Kasumi-1 (cell line): ENCODE measurements at regions not wholly inside any gene's neighbourhood (a gene's known extent, or its start where the extent isn't known, plus 50 kb on each side); places are given as distances from the start of the nearest gene placed in this dataset.

Experiments used
- DNase-seq, 2 experiments: peaks; one replicate each; lab custom pipeline; 2025; lab: John Stamatoyannopoulos, UW

DNA sequence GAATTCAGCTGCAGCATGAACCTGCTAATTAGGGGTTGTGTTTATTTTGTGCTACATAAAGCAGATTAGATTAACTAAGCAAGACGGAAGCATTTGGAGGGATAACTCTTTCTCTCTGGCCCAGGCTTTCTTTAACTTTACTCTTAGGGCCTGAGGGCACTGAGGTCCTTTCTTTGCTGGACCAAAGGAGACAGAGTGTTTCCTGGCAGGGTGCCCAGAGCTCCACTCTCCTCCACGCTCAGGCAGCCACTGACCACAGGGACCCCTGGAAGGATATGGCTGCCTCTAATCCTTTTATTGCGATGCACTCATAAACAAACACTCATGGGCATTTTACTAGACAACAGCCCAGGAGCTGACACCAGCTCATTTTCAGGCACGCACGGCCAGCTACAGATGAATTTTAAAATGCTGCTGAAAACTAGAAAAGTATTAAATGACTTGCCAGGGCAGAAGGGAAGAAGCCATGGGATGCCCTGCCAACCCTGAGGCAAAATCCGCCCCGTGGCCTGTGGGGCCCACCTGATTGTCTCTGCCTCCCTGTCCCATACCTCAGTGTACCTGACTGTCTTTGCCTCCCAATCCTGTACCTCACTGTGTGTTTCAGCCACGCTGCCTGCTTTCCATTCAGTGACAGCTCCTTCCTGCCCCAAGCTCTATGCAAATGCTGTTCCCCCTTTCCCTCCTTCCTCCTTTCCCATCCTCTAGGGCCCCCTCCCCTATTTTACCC, 192.6 kb upstream of the NAV2 start:
- DNase-seq = no peak

GRCh38 chr11:19519353-19519752, 193.3 kb upstream of the NAV2 start:
- no peak for DNase-seq

DNA sequence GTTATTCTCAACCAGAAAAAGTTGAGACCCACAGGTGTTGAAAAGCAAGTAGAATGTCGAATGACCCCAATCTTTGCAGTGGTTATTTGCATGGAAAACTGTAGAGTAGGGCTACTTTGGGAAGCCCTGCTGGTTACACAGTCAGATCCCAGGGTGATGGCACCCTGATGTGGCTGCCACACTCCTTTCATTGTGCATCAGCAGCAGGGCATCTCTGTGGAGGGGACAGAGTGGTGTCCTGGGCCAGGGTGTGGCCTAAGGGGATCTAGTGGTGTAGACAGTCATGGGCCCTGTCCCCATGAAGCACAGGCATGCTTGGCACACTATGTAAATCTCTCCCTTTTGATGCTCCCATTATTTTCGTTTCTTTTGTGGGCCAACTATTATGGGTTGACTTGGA, 199.4 kb upstream of the NAV2 start:
- no peak for DNase-seq

DNA sequence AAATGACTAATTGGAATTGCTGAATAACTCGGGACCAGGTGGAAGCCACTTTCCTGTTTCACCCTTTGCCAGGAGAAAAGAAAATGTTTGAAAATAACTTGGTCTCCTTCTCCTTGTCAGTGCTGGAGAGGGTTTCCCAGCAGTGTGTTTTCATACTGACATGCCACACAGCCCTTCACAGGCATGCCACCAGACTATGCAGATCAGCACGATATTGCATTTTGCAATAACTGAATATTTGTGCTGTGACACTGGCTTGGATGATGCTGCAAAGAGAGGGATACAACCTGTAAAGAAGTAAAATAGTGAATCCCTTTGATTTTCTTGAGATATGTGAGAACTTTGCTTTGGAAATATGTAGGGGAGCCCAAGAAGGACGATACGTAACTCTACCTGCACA, 200.0 kb upstream of the NAV2 start:
- DNase-seq = no peak

DNA sequence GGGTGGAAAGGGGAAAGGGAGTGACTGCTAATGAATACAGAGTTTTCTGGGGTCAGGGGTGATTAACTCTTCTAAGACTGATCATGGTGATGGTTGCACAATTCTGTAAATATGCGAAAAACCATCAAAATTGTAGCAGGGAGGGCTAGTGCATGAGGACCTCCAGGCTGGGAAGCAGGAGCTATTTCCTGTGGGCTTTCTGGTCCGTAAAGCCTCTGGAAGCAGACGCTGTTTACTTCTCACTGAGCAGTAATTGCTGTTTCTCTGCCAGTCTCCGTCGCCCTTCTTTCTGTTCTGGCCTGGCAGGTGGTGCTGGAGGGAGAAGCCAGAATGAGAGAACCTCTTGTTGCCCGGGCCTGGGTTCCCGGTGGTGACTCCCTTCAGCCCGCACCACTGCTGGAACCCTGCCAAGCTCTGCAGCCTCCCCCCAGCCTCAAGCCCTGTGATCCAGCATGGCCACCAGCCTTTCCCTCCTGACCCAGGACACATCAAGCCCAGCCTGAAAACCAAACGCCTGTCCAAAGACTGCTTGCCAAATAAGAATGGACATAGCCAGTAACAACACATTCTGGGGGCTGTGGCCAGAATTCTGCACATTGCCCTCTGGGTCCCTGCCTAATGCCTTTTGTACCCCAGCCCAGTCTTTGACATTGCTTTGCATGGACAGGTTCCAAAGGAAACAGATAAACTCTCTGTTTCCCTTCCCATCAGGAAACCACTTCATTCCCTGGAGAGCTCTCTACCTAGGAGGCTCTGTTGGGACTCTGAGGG, 201.0 kb upstream of the NAV2 start:
- no peak for DNase-seq

DNA sequence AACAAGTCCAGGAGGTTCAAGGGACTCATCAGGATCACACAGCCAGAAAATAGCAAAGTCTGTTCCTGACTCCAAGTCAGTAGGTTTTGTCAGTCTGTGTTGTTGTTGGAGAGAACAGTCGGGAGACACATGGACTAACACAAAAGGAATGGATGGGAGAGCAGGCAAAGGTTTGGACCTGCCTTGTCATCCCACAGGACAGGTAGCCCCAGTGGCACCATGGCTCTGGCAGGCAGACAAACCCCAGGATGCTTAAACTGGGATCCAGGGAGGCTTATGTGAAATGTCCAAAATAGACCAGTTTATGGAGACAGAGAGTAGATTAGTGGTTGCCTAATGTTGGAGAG, 201.6 kb upstream of the NAV2 start:
- no peak for DNase-seq

- no peak for DNase-seq
These were observed 202.2 kb upstream of the NAV2 start for GRCh38 chr11:19510468-19510867.

GRCh38 chr11:19509215-19509614, 203.4 kb upstream of the NAV2 start:
- no peak for DNase-seq

- DNase-seq = no peak
These were observed 204.5 kb upstream of the NAV2 start for GRCh38 chr11:19508165-19508564.

DNA sequence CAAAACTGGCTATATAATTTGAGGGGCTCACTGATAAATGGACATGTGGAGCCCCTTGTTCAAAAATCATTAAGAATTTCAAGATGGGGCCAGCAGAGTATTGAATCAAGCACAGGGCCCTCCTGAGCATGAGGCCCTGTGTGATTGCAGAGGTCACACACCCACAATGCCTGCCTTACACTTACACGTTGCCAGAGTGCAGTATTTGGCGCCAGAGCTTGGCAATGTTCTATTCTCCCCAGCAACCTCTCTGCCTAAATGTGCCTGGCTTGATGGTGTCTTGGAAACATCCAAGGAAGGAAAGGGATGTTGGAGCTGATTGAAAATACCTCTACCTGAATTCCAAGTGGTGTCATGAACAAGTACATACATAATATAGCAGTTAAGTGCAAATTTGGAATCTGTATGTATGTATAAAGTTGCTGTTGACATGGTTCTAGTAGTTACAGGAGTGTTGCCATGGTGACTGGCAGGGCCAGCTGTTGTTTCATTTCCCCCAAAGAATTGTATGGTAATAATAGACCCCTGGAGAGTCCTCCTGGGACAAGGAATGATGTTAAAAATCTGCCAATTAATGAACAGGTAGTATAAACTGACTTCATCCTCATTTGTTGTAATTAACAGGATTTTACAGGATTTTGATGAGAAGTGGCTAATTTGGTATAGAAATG, 205.7 kb upstream of the NAV2 start:
- DNase-seq = no peak

DNA sequence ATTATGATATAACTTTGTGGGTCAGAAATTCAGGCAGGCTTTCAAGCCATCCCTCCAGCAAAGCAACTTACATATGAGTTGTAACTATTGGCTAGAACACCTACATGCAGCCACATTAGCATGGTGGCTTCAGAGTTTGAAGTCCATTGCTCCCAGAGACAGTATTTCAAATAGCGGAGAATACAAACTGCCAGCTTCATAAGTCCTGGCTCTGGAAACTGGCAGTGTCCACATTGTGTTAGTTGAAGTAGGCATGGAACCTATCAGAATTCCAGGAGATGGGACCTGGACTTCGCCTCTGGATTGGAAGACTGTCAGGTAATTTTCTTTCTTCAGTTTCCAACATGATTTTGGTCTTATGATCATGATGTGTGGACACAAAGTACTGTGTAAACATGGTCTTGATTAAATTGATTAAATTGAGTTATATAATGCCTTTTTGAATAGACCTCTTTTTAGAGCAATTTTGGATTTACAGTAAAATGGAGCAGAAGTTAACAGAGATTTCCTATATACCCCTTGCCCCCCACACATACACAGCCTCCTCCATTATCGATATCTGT, 209.9 kb upstream of the NAV2 start:
- DNase-seq = no peak

DNA sequence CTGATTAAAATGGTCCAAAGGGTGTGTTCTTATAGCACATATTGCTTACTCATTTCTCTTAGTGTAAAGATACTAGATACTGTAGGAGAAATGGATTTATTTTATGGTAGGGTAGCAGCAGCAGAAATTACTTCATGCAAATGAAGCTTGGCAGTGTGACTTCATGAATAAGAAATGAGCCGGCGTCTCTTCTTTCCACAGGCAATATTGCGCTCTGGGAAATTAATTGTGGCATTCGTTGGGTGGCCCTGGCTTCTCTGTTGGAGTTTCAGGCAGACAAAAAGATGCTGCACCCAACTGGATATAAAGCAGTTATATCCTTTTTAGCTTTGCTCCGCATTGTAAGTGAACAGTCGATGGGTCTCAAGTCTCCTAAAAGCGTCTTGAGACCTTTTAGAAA, 211.0 kb upstream of the NAV2 start:
- no peak for DNase-seq

DNA sequence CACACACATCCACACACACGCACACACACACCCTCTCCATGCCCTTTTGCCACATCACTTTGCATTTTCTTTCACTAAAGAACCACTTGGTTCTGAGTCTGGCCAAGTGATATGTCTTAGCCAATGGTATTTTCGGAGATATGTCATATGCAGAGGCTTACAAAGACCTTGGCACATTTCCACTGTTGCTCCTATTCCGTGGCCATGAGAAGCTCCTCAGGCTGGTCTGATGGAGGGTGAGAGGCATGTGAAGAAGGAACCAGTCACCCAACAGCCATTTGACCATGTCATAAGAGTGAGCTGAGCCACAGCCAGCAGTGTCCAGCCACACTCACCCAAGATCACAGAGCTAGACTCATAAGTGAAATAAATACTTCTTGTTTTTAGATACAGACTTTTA, 212.6 kb upstream of the NAV2 start:
- DNase-seq = no peak

DNA sequence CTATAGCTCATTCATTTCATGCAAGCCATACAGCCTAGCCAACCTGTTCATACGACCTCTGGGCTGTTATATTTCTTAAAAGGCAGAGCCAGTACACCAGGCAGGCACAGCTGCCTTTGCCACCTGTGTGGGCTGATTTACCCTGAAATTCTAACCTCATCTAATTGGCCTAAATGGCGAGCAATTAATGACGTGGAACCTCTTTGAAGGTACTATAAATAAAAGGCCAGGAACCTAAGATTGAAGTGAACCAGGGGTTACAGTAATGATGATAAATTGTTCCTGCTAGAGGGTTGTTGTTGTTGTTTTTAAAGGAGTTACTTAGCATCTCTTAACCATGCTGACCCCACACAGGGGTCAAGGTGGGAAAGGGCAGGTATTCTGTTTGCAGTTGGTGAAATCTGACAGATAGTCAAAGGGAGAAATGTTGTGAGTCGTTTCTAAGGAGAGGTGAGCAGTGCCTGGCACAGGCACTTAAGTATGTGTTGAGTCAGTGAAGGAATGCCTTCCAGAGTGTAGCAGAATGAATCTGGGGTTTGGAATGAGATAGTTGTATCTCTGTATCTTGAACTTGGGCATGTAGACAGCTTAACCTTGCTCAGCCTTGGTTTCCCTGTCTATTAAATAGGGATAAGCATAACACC, 213.5 kb upstream of the NAV2 start:
- no peak for DNase-seq

DNA sequence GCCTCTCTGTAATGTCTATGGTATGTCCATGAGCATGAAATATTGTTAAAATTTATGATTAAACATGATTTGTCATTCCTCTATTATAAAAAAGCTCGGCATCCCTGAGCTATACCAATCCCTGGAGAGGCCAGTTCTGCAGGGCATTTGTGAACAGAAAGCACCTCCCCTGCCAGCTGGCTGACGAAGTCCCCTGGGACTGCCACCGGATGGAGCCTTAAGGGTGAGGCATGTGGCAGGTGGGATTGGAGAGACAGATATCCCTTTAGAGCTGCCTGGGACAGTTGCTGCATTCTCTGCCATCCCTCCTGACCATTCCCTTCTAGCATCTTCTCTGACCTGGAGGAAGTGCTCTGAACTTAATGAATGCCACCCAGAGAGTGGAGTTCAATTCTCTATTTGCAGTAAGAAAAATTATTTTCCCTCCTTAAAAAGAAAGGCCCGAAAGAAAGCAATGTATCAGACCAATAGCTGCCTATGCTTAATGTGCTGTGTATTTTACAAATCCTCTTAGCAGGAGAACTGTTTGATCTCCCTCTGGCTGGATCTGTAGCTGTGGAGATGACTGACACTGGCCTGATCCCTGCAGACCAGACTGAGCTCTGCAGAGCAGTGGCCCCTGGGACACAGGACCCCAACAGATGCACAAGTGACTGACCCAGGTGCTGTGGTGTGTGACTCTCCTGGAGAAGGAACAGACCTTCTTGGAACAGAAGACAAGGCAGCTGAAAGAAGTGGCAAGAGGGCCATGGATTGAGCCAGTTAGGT, 219.0 kb upstream of the NAV2 start:
- DNase-seq = no peak

GRCh38 chr11:19482319-19483100, 230.1 kb upstream of the NAV2 start:
- DNase-seq = no peak

- DNase-seq = no peak
These were observed 232.1 kb upstream of the NAV2 start for GRCh38 chr11:19480540-19480939.

DNA sequence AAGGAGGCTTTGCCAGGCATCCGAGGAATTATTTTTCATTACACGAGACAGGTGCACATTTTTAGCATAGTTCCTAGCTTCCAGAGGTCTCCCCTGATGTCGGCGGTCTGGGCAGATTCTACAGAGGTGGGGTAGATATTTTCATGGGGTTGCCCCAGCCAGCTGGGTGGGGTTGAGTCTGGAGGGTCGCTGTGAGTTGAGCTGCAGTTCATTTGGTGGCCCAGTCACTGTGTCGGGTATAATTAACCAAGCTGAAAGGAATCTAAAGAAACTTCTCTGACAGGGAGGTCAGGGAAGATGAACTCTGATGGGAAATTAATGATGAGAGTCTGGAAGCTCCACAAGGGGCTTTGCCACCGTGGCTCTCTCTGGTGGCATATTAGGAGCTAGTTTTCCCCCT, 233.7 kb upstream of the NAV2 start:
- no peak for DNase-seq

DNA sequence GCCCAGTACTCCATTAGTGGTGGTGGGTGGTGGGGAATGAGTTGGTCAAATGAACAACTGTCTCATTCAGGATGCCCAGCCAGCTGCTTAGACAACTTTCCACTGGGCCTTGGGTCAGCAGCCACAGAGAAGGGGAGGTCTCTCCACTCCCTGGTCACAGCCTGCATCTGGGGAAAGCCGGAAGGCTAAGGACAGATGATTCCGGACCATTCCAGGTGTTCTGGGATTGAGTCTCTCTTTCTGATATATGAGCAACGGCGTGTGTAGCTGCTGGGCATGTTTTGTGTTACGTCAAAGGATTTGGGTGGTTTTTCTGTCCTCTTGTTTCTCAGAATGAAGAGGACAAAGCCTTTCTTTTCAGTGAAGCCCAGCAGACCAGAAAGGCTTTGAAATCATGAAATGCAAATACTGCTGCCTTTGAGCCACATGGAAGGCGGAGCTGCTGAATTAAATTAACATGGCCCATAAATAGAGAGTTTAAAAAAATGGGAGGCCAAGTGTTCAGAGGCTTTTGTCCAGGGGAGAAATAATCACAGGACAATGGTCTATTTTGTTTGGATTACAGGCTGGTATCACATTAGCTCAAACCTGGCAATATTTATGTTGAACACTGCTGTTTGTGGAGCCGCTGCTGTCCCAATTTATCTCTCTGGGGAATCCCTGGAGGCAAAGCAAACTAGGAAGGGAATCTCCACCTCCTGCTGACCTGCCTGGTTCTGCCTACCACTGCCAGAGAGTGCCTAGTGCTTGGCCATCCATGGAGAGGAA, 234.4 kb upstream of the E2F8 start:
- no peak for DNase-seq

DNA sequence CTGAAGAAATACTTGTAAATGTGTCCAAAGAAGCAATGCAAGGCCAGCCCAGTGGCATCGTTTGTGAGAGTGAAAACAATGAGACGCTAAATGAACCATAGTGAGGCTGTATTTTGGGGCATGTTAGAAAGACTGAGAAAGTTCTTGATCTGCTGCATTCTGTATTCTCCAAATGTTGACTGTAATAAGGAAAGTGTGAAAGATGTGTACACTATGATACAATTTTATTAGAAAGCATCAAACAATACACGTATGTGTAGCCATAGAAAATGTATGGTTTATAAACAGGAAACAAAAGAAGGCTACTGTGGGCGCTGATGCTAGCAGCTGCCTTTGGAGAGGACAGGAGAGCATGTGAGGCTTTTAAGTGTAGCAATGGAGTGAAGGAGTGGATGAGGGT, 233.5 kb upstream of the E2F8 start:
- no peak for DNase-seq
